Stimulated activated CD8-positive, alpha-beta memory T cell treated with anti-CD3 and anti-CD28 coated beads, Interleukin-4, amount 100 ng/mL, for 48 hours (primary cell): ENCODE measurements at regions not wholly inside any gene's neighbourhood (a gene's known extent, or its start where the extent isn't known, plus 50 kb on each side); places are given as distances from the start of the nearest gene placed in this dataset.

Experiments used
- DNase-seq: peaks from one replicate; pipeline ENCODE4 v3.0.0-alpha.2; 2020

- no peak for DNase-seq
Observed at GRCh38 chr4:57661517-57662090, 551.4 kb upstream of the IGFBP7 start.

DNA sequence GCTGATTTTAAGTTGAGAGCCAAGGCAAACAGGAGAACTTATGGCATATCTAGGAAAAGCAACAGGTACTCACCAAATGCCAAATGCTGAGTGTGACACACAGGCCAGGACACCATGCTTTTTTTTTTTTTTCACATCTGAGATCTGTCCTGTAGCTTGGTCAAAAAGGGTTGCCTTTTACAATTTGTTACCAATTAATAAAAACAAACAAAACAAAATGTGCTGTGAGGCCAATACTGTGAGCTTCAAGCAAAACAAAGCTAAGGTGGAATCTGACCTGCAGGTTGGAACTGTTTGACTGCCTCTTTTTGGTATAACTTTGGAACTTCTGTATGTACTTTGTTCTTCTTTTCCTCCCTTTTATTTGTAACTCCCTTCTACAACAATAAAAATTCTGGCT lies 548.5 kb upstream of the IGFBP7 start:
- no peak for DNase-seq

DNA sequence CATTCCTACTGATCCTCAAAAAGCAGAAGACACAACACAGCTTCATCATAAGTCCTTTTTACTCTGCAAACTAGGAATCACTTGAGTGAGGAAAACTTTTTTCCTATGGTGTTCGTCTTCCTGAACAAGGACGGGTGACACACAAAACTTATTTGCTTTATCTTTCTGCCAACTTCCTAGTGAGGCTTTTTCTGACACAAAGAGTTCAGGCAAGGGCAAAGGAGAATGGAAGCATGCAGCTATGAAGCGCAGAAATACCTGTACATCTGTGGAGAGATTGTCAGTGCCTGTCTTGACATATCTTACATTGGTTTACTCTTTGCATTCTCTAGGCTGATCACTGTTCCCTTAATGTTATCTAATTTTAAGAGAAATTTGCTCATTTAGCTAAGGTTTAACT lies 548.0 kb upstream of the IGFBP7 start:
- no peak for DNase-seq

DNA sequence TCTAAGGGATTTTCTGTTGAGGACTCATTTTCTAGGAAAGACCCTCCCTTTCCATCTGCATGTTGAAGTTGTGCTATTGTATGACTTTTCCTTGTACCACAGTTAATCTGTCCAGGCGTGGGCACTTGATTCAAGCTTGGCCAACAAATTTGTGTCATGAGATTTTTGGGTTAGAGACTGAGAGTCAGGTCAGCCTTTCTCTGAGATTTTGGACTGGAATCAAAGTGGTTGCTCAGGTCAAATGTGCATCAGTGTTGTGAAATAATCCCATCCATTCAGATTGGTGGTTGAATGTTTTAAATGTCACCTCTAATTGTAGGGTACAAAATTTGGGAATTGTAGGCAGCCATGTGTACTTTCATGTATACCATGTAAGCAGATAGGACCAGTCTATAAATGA lies 545.2 kb upstream of the IGFBP7 start:
- DNase-seq: no peak

DNA sequence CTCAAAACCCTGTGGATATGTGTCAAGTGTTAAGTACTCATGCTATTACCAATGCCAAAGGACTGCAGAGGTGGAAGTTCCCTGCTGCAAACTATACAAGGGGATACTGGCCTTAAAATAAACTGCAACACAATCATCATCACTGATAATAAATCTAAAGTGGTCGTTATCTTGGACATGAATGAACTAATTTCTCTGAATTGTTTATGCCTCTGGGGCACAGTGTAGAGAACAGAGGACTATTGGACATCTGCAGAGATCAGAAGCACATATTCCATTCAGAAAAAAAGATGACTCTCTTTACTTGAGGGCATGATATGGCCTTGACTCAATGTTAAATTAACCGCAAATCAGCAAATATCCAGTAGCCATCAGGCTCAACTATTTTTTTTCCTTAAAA lies 542.6 kb upstream of the IGFBP7 start:
- DNase-seq: no peak

- no peak for DNase-seq
Observed at GRCh38 chr4:57640391-57641100, 530.4 kb upstream of the IGFBP7 start.

DNA sequence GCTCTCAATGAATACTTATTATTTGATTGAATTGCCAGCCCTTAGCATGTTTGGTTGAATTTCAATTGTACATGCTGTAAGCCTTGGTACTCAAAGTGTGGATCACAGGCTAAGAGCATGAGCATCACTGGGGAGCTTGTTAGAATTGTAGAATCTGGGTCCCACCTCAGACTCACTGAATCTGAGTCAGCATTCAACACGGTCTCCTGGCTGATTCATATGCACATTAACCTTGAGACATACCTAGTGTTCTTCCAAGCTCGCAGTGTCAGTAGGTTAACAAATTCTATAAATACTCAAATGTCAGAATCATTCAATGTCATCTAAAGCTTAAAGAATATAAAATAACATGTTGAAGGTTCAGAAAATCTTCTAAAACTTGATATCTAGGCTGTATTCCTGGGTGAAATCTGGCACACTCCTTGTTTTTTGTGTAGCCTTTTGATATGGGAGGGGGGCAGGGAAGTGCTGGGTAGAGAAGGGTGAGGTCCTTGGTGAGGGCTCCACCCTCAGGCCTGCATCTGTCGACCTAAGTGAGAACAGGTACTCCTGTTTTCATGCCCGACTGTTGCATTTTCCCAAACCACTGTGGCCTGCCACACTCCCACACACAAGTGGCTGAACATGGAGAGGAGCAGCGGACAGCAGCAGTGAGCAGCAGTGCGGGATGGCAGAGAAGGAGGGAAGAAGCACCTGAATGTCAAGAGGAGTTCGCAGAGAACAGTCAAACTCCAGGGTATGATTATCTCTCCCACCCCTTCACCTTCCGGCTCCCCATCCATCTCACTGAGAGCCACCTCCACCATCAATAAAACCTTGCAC lies 529.6 kb upstream of the IGFBP7 start:
- no peak for DNase-seq

GRCh38 chr4:57635910-57636309 lies 525.7 kb upstream of the IGFBP7 start:
- DNase-seq: no peak

GRCh38 chr4:57633212-57633859 lies 523.2 kb upstream of the IGFBP7 start:
- no peak for DNase-seq

DNA sequence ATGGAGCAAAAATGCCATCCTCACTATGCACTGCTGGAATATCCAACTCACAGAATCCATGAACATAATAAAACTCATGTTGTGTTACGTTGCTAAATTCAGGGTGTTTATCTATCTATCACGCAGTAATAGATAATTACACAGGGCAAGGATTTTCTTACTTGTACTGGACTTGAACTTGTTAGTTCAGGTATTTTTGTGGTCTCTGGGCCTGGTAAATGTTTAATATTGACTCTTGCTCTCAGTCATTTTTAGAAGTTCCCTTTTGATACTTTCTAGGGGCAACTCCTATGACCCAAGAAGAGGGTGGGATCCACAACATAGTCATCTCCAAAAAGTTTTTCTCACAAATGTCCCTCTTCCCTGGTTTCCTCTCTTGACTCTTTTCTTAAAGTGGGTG lies 522.4 kb upstream of the IGFBP7 start:
- no peak for DNase-seq

- no peak for DNase-seq
Observed at GRCh38 chr4:57631147-57631546, 521.0 kb upstream of the IGFBP7 start.

GRCh38 chr4:57628004-57628403 lies 517.8 kb upstream of the IGFBP7 start:
- DNase-seq: no peak

DNA sequence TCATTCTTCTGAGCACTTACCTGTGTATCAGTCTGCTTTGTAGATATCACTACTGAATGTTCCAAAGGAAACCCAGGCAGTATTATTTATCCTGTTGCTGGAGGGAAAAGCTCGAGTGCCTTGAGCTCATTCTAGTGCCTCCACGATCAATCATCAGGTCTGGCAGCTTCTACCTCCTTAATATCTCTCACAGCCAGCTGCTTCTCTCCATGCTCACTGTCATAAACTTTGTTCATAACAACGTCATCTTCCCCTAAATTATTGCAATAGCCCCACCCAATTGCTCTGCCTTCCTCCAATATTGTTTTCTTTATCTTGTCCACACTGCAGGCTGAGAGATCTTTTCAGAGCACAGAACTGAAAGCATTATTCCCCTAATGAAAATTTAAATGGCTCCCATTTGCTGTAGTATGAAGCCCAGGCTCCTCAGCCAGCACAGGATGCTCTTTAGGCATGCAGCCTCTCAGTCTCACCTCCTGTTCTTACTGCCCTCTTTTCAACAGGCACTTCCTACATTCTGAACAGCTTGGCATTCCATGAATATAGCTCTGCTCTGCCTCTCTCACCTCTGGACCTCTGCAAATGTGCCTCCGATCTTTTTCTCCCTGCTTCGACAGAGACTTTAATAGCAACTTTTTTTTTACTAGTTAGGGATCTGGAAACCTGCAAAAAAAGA lies 504.2 kb upstream of the IGFBP7 start:
- no peak for DNase-seq

GRCh38 chr4:57612279-57612678 lies 502.1 kb upstream of the IGFBP7 start:
- DNase-seq: no peak

DNA sequence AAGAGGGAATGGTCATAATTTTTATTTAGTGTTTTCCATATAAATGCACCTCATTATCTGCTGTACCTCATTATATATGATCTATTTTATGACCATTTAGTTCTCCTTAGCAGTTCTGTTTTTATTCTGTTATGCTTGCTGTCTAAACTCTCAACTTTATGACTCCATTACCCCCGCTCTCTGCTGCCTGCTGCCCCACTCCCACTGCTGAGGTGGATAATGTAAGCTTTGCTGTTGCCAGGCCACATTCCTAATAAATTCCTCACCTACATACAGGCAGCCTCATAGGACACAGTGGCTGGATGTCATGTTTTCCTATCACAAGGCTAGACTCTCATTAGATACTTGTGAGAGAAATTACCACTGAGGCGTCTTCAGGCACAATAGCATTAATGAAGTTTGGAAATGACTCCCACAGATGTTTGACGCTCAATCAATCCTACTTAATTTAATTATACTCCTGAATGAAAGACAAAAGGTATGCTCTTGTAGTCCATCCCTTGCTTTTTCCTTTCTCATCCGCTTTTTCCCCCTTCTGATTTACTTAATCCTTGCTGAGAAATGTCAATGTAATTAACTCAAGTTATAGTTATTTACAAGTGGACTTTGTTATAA lies 497.5 kb upstream of the IGFBP7 start:
- DNase-seq: no peak

DNA sequence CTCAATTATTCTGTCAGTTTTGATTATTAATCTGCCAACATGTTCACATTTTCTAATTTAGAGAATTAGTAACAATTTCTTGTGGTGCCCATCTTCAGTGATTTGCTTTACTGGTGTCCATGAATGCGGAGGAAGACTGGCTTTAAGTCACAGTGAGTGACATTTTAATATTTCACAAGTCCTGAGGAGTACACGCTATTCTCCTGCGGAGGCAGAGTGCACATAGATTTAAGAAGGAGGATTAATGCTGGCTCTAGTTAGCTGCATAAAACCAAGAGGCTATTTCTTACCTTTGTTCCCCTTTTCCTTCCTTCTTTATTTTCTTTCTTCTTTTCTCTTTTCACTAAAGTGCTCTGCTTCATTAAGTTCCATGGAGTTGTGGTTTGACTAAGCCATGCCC lies 495.2 kb upstream of the IGFBP7 start:
- DNase-seq: no peak

GRCh38 chr4:57602141-57602540 lies 492.0 kb upstream of the IGFBP7 start:
- no peak for DNase-seq

GRCh38 chr4:57591073-57591472 lies 480.9 kb upstream of the IGFBP7 start:
- DNase-seq: no peak

DNA sequence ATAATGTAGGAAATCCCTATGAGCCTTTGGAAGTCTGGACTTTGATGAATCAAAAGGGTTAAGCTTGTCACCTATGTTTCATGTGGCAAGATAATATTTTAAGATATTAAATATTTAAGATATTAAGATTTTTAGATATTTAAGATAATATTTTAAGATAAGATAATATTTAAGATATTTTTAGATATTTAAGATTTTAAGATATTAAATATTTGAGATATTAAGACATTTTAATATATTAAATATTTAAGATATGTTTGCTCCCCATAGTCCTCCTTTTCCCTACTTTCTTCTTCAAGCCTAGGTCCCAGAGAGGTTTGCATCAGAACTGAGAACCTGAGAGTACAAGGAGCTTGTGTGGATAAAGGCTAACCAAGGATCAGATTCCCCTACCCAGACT lies 478.4 kb upstream of the IGFBP7 start:
- no peak for DNase-seq

DNA sequence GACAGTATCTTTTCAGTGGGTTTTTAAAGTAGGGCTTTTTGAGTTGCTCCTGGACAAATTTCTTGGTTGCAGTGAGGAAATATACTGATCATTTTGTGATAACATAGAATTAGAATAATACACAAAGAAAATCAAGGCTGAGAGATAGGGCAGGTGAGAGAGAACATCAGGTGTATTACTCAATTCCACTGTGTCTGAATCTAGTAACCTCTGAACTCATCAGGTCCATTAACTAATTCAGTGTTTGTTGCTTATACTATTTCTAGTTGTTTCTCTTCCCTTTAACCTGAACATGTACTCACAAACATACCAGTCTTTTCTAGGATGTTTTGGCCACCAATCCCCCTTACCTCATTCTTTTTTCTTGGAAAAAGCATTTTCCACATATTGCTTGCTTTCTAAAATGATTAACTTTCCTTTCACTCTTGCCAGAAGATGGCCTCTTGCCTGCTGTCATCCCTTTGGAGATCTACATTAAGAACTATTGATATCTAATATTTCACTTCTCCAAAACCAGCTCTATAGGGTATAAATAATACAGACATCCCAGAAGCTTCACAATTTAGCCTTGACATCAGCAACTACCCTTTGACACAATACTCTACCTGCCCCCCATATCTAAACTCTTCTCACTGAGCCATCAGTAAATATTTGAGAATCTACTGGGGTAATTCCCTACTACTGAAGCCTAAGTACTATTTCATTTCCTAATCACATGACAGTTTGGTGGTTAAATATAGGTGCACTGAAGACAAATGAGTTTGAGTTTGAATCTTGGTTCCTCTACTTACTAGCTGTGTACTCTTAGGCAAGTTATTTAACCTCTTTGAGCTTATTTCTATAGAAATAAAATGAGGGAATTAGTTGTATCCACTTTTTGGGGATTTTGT lies 470.8 kb upstream of the IGFBP7 start:
- no peak for DNase-seq

DNA sequence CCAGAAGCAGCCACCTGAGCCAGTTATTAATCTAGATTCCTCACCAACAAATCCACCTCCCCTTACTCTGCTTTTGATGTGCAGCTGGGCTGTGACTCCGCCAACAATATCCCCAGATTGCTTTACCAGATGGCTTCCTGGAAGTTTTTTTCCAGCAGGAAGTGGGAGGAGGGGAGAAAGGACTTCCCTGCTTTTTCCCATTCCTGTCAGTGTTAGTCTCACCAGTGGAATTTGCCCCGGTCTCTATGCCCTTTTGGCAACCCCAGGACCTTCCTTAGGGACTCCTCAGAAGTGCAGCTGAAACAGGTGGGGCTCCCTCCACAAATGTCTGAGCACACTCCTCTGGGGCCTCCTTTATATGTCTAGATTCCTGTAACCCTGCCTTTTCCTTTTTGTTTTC lies 465.2 kb upstream of the IGFBP7 start:
- DNase-seq: no peak
